ENCODE measurements at regions not wholly inside any gene's neighbourhood (a gene's known extent, or its start where the extent isn't known, plus 50 kb on each side); places are given as distances from the start of the nearest gene placed in this dataset.

DNA sequence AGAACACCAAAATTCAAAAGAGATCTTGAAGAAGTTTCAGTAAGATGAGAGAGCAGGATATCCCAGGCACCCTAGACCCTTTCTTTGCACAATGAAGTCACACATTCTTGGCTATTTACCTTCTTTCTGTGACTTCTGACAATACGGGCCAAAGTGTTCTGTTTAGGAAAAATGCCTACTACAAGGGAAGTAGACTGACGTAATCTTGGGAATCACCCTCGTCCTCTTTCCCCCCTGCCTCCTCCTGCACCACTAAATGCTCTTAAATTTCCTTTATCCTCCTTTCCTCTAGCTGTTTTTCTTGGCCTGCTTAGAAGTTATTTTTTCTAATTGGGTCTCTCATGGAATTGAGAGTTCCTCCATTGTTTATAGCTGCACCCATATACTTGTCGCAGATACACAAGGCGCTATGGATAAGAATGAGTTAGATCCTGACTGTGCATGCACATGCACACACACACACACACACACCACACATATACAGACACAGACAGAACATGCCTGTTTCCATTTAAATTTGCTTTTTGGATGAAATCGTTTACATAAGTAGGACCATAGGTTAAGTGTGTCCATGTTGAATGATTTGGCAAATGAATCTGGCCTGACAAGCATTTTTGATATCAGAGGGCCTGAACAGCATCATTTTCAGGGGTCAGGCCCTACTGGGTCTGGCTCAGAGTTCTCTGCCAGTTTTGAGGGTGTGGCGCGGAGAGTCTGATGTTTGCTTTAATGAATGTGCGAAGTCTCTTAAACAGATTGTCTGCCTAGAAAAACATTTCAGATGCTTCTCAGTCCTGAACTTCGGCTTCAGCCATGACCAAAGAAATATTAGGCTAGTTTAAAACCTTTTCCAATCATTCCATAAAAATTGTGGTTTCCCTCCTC, 131.9 kb upstream of the NT5C1B start:
- TF ChIP-seq, protein P1, sequence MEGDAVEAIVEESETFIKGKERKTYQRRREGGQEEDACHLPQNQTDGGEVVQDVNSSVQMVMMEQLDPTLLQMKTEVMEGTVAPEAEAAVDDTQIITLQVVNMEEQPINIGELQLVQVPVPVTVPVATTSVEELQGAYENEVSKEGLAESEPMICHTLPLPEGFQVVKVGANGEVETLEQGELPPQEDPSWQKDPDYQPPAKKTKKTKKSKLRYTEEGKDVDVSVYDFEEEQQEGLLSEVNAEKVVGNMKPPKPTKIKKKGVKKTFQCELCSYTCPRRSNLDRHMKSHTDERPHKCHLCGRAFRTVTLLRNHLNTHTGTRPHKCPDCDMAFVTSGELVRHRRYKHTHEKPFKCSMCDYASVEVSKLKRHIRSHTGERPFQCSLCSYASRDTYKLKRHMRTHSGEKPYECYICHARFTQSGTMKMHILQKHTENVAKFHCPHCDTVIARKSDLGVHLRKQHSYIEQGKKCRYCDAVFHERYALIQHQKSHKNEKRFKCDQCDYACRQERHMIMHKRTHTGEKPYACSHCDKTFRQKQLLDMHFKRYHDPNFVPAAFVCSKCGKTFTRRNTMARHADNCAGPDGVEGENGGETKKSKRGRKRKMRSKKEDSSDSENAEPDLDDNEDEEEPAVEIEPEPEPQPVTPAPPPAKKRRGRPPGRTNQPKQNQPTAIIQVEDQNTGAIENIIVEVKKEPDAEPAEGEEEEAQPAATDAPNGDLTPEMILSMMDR (optimal IDR thresholded peaks at IDR 0.05 in 1 of 3, IDR thresholded peaks at IDR 0.05 in 1 of 3, conservative IDR thresholded peaks at IDR 0.05 in 1 of 3; ENCODE audit: extremely low read depth in 1 of 3, insufficient read depth in 2 of 3, low read length in 3 of 3): no peak
- no peak for TF ChIP-seq EZH2 (IDR thresholded peaks at IDR 0.05; ENCODE audit: low read length)

All from keratinocyte (primary cell).